IMR-90 (cell line): ENCODE measurements at regions not wholly inside any gene's neighbourhood (a gene's known extent, or its start where the extent isn't known, plus 50 kb on each side); places are given as distances from the start of the nearest gene placed in this dataset.

Experiments
- ATAC-seq: fragments of 200-7000 bp; cut with Tn5 transposase; 2 replicates; pipeline ENCODE4 v1.9.1; 2020; ENCODE audit warnings: low read depth, mild to moderate bottlenecking, moderate library complexity
- BruUV-seq: library from RNA; stranded (reverse); fragments of 400-500 nt; replicated peaks from 2 replicates; lab custom pipeline; 2021; lab: Mats Ljungman, UMichigan
- CTCF ChIA-PET: fragments of 300-600 bp; formaldehyde crosslinking; extraction: SDS; loops from one replicate; lab custom pipeline; 2021; ENCODE audit warnings: antibody characterized with exemption; lab: Yijun Ruan, JAX
- POLR2A ChIA-PET: fragments of 300-600 bp; sonication (Branson Sonifier 250); formaldehyde crosslinking; loops from one replicate; lab custom pipeline; 2022; ENCODE audit warnings: antibody characterized with exemption; ENCODE audit not compliant: unreplicated experiment; lab: Charles Lee
- DNase-seq: peaks from one replicate; pipeline ENCODE4 v3.0.0; 2013
- H2AFZ ChIP-seq: replicated peaks from 2 replicates; pipeline ENCODE3; 2013; ENCODE audit warnings: low read length, mild to moderate bottlenecking; ENCODE audit not compliant: poor library complexity
- H2AK5ac ChIP-seq: 2 replicates; pipeline ENCODE4 v1.6.1; 2013; ENCODE audit warnings: low read depth, low read length, inconsistent platforms
- H2AK9ac ChIP-seq: replicated peaks from 2 replicates; pipeline ENCODE3; 2013; ENCODE audit warnings: mild to moderate bottlenecking, low read depth, low read length, moderate library complexity; ENCODE audit not compliant: poor library complexity
- H2BK120ac ChIP-seq: 2 replicates; pipeline ENCODE4 v1.6.1; 2013; ENCODE audit warnings: low read depth, low read length, inconsistent platforms
- H2BK15ac ChIP-seq: 3 replicates; pipeline ENCODE4 v1.6.1; 2013; ENCODE audit warnings: low read depth, low read length, inconsistent platforms
- H2BK20ac ChIP-seq: 2 replicates; pipeline ENCODE4 v1.6.1; 2013; ENCODE audit warnings: low read depth, mild to moderate bottlenecking, inconsistent platforms, low read length, moderate library complexity
- H2BK5ac ChIP-seq: 2 replicates; pipeline ENCODE4 v1.6.1; 2013; ENCODE audit warnings: mild to moderate bottlenecking, low read depth, low read length, inconsistent platforms; ENCODE audit not compliant: poor library complexity, severe bottlenecking
- H3K14ac ChIP-seq: replicated peaks from 2 replicates; pipeline ENCODE4 v1.6.1; 2013; ENCODE audit warnings: low read depth, low read length, inconsistent platforms
- H3K18ac ChIP-seq: 2 replicates; pipeline ENCODE4 v1.6.1; 2013; ENCODE audit warnings: low read depth, low read length, control low read depth
- H3K23ac ChIP-seq: 2 replicates; pipeline ENCODE4 v1.6.1; 2013; ENCODE audit warnings: low read depth, low read length, inconsistent platforms
- H3K27ac ChIP-seq: 2 replicates; pipeline ENCODE4 v1.5.1; 2013; ENCODE audit warnings: mild to moderate bottlenecking, control low read depth, low read length; ENCODE audit not compliant: insufficient read depth
- H3K27me3 ChIP-seq: 2 replicates; pipeline ENCODE4 v1.6.1; 2013; ENCODE audit warnings: low read length; ENCODE audit not compliant: control insufficient read depth, insufficient read depth
- H3K36me3 ChIP-seq: 2 replicates; pipeline ENCODE4 v1.6.1; 2013; ENCODE audit warnings: low read length, mixed read lengths; ENCODE audit not compliant: control insufficient read depth, insufficient read depth
- H3K4ac ChIP-seq: 2 replicates; pipeline ENCODE4 v1.6.1; 2013; ENCODE audit warnings: low read depth, low read length, inconsistent platforms
- H3K4me1 ChIP-seq: 2 replicates; pipeline ENCODE4 v1.6.1; 2013; ENCODE audit warnings: low read length, mixed read lengths; ENCODE audit not compliant: control insufficient read depth, insufficient read depth
- H3K4me2 ChIP-seq: 2 replicates; pipeline ENCODE4 v1.6.1; 2013; ENCODE audit warnings: low read depth, mild to moderate bottlenecking, control low read depth, low read length, moderate library complexity
- H3K4me3 ChIP-seq: 2 replicates; pipeline ENCODE4 v1.5.1; 2013; ENCODE audit warnings: low read depth, mild to moderate bottlenecking, control low read depth, low read length, moderate library complexity; ENCODE audit not compliant: insufficient read depth
- H3K56ac ChIP-seq: 2 replicates; pipeline ENCODE4 v1.6.1; 2013; ENCODE audit warnings: low read length, inconsistent platforms; ENCODE audit not compliant: insufficient read depth; ENCODE audit errors: extremely low read depth
- H3K79me1 ChIP-seq, 2 experiments: 2 replicates each; pipeline ENCODE4 v1.6.1; 2013; ENCODE audit warnings: low read length in 2 of 2, inconsistent platforms in 1 of 2, low read depth in 1 of 2
- H3K9ac ChIP-seq: 2 replicates; pipeline ENCODE4 v1.6.1; 2013; ENCODE audit warnings: low read depth, low read length, control low read depth
- H3K9me1 ChIP-seq: 2 replicates; pipeline ENCODE4 v1.6.1; 2013; ENCODE audit warnings: low read length, inconsistent platforms; ENCODE audit not compliant: insufficient read depth
- H3K9me3 ChIP-seq: 2 replicates; pipeline ENCODE4 v1.6.1; 2013; ENCODE audit warnings: low read length; ENCODE audit not compliant: control insufficient read depth, insufficient read depth
- H4K20me1 ChIP-seq: 2 replicates; pipeline ENCODE4 v1.6.1; 2013; ENCODE audit warnings: low read length, inconsistent platforms; ENCODE audit not compliant: insufficient read depth
- H4K5ac ChIP-seq: 2 replicates; pipeline ENCODE4 v1.6.1; 2013; ENCODE audit warnings: mild to moderate bottlenecking, low read depth, low read length, control low read depth
- H4K8ac ChIP-seq, 2 experiments: 2 replicates each; pipeline ENCODE4 v1.6.1; 2013; ENCODE audit warnings: low read depth in 2 of 2, low read length in 2 of 2, control low read depth in 1 of 2, inconsistent platforms in 1 of 2
- H4K91ac ChIP-seq: 2 replicates; pipeline ENCODE4 v1.6.1; 2013; ENCODE audit warnings: low read depth, low read length, inconsistent platforms; ENCODE audit not compliant: insufficient read depth
- CEBPB ChIP-seq: IDR thresholded peaks from 2 replicates; pipeline ENCODE4 v1.6.1; 2012; ENCODE audit warnings: low read depth, low read length, improper control_type of control experiment
- CTCF ChIP-seq: conservative IDR thresholded peaks from 2 replicates; pipeline ENCODE4 v1.5.1; 2012; ENCODE audit warnings: mild to moderate bottlenecking, low read depth, low read length, improper control_type of control experiment
- FOS ChIP-seq: fragments of 150-350 bp; IDR thresholded peaks from 2 replicates; pipeline ENCODE4 v1.6.1; 2016; ENCODE audit warnings: low read depth, low read length
- MXI1 ChIP-seq: IDR thresholded peaks from 2 replicates; pipeline ENCODE4 v1.6.1; 2012; ENCODE audit warnings: low read depth, mild to moderate bottlenecking, low read length, moderate library complexity, borderline replicate concordance
- SMC3 ChIP-seq: fragments of 150-350 bp; IDR thresholded peaks from 2 replicates; pipeline ENCODE4 v1.6.1; 2016; ENCODE audit warnings: low read depth, mild to moderate bottlenecking, antibody characterized with exemption, low read length, moderate library complexity
- USF2 ChIP-seq: fragments of 150-350 bp; IDR thresholded peaks from 2 replicates; pipeline ENCODE4 v1.6.1; 2017; ENCODE audit warnings: mild to moderate bottlenecking, antibody characterized with exemption, low read length, low read depth
- WGBS, 2 experiments: methylation state at CpG; one replicate each; pipeline versions ENCODE4 v1.1.5 to v1.1.7; 2013; ENCODE audit warnings: missing lambda C conversion rate in 2 of 2; ENCODE audit not compliant: insufficient read length in 1 of 2; ENCODE audit errors: extremely low coverage in 2 of 2; 5-methylcytosine and 5-hydroxymethylcytosine counted together
- dilution Hi-C: fragments of 300-500 bp; cut with HindIII; formaldehyde crosslinking; loops from one replicate; pipeline ENCODE4 v1.14.3; 2018; ENCODE audit warnings: low sequenced_read_pairs; ENCODE audit not compliant: unreplicated experiment
- in situ Hi-C: fragments of 300-500 bp; cut with MboI; formaldehyde crosslinking; loops from 3 replicates; pipeline ENCODE4 v1.14.3; 2019; ENCODE audit warnings: low sequenced_read_pairs, inconsistent platforms, mixed read lengths
- intact Hi-C: fragments of 100-400 bp; cut with micrococcal nuclease; formaldehyde crosslinking; loops from 2 replicates; pipeline ENCODE4 v1.10.0; 2022

GRCh38 chr15:100781961-100782530 lies 97.6 kb upstream of the ALDH1A3 start:
- no peak overlapping the region for H2BK15ac ChIP-seq
- H2BK20ac ChIP-seq, result no peak overlapping the region
- H3K4me3 ChIP-seq, result no peak overlapping the region
- H4K91ac ChIP-seq, result no peak overlapping the region
- ChIA-PET POLR2A (no interaction called here), CTCF (no interaction called here)
- DNase-seq (no peak), ATAC-seq (no peak; the same call in 1 of the 2 replicates)
- no peak overlapping the region for H3K18ac ChIP-seq
- WGBS, 2 experiments, result no CpG with 5 or more reads among the region's 7 CpGs
- H3K79me1 ChIP-seq, result no peaks in the 10 kb centered on the region
- no peak overlapping the region for H3K14ac ChIP-seq
- H3K9ac ChIP-seq, result no peak overlapping the region
- no peak overlapping the region for H2AK9ac ChIP-seq
- no peak overlapping the region for H4K8ac ChIP-seq
- H2AFZ ChIP-seq, result no peak overlapping the region
- H3K9me3 ChIP-seq, result no peaks in the 10 kb centered on the region
- no peaks in the 10 kb centered on the region for H3K36me3 ChIP-seq
- H2BK120ac ChIP-seq, result no peak overlapping the region
- TF ChIP-seq CTCF, result no peak
- TF ChIP-seq FOS, result no peak
- TF ChIP-seq MXI1, result no peak
- TF ChIP-seq CEBPB, result no peak
- no peak for TF ChIP-seq USF2
- no peak for TF ChIP-seq SMC3
- peaks cover 5% of the 10 kb centered on the region; the same call in 1 of the 2 replicates for H3K9me1 ChIP-seq
- no peak overlapping the region for H2BK5ac ChIP-seq
- no TSS peak for BruUV-seq
- H3K4me1 ChIP-seq, result no peaks in the 10 kb centered on the region
- H3K27me3 ChIP-seq, result no peaks in the 10 kb centered on the region; the same call in 1 of the 2 replicates
- no peak overlapping the region for H2AK5ac ChIP-seq
- intact Hi-C loops (no loop called here), dilution Hi-C loops (no loop called here), in situ Hi-C loops (no loop called here)
- H3K4me2 ChIP-seq, result no peak overlapping the region
- H3K23ac ChIP-seq, result no peak overlapping the region
- no peaks in the 10 kb centered on the region for H4K20me1 ChIP-seq
- H3K27ac ChIP-seq, result no peak overlapping the region
- H3K56ac ChIP-seq, result no peak overlapping the region
- H3K4ac ChIP-seq, result no peak overlapping the region
- H4K5ac ChIP-seq, result no peak overlapping the region
